GM11168 (cell line): ENCODE measurements at regions not wholly inside any gene's neighbourhood (a gene's known extent, or its start where the extent isn't known, plus 50 kb on each side); places are given as distances from the start of the nearest gene placed in this dataset.

Source experiments
- in situ Hi-C: fragments of 300-500 bp; cut with MboI; formaldehyde crosslinking; loops from one replicate; pipeline ENCODE4 v1.12.0; 2022; ENCODE audit warnings: low sequenced_read_pairs; ENCODE audit not compliant: unreplicated experiment

DNA sequence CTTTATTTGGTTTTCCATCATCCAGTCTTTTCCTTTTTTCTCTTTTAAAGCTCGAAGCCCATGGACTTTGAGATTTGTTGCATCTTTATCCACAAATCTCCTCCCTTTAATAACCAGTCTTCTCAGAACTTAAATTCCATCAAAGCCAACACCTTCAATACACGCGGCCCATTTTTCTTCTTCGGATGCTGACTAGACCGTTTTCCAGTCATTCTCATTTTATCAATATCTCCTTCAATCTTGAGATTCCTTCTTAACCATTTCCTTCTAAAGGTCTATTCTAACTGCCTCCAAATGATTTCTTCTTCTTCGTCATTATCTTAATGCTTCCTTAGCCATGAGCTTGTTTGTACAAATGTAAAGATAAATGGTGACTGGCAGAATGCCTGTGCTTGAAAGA, 173.5 kb downstream of the BAMBI start:
- in situ Hi-C loops: no loop called here

DNA sequence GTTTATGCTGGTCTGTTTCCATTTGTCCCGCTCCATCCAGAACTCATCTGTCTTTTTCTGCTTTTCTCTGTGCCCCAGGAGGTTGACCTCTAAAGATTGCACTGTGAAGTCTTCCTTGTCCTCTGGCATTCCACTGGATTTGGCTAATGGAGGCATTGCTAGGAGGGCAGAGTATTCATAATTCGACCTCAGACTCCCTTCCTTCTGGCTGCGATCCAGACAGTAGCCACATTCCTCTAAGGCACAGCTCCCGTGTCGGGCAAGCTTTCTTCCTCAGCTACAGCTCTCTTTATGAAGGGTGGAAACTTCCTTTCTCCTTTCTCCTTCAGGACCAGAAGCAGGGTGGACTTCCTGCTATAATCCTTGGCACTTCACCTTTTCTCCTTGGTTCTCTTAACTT, 175.9 kb downstream of the BAMBI start:
- in situ Hi-C loops: no loop called here

DNA sequence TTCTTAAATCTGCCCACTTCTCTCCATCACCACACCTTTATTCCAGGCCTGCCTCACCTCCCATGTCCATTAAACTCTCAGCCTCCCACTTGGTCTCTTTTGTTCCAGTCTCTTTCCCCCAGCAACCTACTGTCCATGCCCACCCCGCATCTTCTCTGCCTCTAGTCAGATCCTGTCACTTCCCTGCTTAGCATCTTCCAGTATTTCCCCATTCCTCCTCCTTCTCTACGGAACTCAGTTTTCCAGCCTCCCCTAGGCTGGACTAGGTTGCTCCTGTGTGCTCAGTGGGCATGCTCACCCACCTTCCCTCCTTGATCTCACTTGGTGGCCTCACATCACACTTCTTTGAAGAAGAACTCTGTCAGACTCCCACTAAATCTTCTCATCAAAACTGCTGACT, 179.8 kb downstream of the BAMBI start:
- in situ Hi-C loops: no loop called here

DNA sequence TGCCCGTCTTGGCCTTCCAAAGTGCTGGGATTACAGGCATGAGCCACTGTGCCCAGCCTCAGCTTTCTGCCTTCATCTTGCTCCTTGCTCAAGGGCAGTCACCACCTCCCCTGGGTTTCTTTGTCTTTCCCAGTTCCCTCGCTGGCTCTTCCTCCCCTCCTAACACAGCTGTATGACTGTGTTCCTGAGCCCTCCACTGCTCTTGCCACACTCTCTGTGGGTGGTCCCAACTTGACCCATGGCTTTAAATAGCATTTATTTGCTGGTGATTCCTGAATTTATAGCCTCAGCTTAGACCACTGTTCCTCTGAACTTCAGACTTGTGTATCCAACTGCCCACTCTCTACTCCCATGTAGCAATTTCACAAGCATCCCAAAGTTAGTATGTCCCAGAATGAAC, 181.3 kb downstream of the BAMBI start:
- in situ Hi-C loops: no loop called here

DNA sequence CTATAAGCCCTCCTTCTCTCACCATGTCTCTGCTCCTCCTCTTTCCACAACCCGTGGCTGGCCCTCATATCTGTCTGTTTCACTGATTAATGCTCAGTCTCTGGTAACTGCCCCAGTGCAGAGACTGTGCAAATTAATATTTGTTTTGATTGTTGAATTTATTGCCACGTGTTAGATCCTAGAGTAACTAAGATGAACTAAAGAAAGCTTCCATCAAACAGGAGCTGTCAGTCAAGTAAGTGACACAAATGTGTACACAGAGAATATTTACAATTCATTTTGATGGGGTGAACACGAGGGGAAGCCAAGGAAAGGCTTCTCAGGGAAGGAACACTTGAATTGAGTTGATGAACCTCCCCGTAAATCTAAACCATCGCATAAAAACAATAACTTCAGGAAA, 182.5 kb downstream of the BAMBI start:
- in situ Hi-C loops: no loop called here

DNA sequence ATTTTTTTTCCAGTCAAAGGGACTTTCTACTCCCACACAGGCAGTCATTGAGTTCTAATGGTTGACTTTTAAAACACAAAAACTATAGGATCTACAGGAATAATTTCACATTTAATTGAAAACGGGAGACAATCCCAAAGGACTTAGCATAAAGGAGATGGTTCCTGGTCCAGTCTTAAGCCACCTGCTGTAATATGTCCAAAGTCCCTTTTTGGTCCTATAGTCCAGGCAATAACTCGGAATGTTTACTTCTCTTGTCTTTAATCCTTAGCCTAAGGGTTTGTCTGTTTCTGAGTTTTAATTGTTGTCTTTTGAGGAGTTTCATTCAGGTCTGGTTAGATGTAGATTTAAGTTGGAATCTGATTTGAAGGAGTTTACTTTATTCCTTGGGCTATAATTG, 184.9 kb downstream of the BAMBI start:
- in situ Hi-C loops: no loop called here

DNA sequence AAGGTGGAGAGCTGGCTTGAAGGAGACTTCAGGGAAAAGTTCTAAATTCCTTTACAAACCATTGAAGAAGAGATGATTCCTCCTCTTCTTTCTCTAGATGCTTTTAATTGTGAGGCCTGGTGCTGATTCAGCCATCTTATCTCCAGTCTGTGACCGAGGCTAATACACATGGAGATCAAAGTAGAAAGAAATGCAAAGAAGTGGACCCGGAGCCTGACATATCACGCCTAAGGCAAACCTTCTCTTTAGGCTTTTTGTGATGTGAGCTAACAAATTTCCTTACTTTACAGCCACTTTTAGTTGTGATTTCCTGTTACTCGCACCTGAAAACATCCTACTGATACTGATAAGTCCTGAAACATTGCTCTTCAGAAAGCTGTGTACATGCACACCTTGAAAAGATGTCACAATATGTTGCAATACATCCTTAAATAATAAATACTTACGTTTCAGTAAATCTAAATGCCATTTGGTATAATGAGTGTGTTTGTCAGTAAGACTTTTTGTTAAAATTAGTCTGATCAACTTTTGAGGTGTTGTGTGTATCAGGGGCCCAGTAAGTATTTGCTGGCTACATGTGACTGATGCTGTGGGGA, 192.4 kb downstream of the BAMBI start:
- in situ Hi-C loops: no loop called here

DNA sequence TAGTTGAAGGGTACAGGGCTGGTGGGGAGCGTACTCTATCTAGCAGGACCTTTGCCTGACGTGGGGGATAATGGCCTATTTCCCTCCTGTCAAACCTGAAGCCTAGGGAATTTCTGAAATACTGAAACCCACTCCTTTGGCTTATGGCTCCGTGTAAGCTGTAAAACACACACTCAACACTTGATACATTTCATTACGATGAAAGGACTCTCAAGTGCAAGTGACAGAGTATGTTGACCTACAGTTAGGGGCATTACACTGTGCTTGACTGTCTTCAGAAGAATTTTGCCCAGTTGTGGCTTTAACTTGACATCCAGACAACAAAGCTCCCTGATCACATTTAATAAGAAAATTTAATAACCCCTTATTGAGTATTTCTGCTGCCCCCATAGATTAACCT, 194.3 kb downstream of the BAMBI start:
- in situ Hi-C loops: no loop called here

DNA sequence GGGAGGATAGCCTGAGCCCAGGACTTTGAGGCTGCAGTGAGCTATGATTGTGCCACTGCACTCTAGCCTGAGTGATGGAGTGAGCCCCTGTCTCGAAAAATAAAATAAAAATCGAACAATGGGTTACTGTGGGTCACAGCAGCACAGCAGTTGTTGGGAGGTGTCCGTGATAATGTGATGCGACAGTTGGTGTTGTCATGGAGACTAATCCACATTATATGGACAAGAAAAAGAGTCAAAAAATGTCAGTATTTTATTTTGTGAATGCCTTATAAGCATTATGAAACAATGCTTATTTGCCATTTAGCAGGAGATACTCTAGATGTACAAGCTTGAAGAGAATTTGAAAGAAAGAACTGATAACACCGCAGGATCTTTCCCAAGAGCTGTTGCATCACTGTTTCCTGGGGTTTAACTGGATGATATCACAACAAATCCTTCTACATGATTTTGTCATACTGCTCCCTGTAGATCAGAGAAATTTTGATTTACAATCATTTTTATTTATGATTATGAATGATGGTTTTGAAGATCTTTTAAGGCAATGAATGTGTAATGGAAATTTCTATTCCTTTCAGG, 195.4 kb downstream of the BAMBI start:
- in situ Hi-C loops: no loop called here

DNA sequence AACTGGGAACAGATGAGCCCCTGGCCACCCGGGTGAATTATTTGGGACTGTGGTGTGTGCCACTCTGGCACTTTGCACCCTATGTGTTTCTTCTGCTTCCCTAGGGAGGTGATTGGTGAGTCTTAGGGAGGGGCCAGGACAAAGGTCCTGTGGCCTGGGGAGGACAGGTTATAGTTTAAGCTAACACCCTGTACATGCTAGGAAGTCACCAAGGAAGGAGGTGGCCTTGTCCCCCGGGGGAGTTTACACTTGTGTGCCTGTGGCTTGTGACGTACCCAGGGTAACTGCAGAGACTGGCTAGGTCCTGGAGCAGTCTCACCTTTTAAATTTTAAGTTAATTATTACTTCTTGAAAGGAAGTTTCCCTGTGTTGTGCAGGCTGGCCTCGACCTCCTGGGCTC, 196.2 kb downstream of the BAMBI start:
- in situ Hi-C loops: no loop called here

DNA sequence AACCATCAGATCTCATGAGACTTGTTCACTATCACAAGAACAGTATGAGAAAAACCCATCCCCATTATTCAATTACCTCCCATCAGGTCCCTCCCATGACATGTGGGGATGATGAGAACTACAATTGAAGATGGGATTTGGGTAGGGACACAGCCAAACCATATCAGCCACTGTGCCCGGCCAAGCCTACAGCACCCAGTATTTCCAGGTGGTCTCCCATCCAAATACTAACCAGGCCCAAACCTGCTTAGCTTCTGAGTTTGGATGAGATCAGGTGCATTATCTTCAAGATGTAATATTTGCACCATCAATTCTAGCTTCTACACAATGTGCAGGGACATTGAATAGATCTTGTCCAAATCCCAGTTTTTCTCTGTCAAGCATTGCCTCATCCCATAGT, 196.9 kb downstream of the BAMBI start:
- in situ Hi-C loops: no loop called here

DNA sequence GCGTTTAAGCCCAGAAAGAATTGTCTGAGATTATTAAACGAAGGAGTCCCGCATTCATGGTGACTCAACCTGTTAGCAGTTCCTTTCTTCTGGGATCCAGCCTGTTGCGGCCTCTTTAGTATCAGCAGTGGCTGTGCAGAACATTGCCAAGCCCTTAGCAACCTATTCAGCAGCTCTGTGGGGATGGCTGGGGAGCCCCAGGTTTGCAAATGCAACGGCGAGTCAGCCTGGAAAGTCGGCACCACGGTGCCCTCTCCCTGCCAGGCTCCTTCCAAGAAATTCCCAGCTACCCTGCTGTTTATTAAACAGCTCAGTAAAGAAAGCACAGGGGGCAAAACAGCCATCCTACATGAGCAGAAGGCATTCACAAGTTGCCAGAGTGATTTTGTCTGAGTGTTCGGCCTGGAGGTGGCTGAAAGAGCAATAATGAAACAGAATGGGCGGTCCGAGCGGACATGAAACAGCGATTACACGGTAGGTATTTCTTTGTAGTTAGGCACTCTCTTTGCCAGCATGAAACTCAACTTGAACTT, 198.3 kb downstream of the BAMBI start:
- in situ Hi-C loops: no loop called here

DNA sequence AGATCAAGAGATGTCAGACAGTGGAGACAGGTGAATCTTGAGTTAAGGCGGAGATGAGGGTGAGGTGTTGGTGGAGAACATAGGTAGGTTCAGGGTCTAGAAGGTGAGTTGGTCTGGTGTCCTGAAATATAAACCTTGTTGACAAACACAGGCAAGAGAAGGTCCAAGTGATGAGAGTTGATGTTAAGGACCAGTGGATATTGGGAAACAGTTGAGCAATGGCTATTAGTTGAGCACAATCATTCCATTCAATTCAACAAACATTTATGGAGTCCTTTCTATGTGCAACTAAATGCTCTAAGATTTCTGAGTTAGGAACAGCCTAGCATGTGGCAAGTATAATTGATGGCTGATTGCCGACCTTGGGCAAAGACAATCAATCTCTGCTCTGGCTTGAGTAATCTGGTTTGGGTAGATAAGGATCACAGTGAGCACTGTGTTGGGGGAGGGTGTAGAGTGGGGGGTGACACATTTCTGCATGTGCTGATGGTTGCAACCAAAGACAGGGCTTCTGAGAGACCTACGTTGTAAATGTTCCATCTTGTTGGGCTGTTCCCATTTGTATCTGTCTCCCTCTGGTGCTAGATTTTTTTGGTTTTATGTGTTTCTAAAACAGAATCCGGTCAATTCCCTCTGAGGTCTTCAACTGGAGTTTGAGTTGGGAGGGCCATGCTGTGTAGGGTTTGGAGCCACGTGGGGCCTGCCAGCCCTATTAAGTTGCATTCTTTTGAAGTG, 201.1 kb downstream of the BAMBI start:
- in situ Hi-C loops: no loop called here

DNA sequence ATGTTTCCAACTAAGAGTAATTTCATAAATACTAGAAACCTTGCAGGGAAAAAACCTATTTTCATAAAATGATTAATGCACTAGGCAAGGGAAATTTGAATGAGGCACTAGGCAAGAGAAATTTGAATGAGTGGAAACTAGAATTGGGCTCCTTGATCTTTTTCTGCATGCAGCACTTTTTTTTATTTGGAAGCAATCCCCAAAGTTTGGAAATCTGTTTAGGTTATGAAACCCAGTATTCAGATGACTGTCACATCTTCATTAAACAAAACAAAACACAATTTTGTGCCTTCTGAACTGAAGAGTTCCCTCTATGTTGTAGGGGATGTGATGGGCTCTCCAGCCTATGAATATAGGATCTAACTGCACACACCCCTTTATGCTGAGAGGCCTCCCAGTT, 201.9 kb downstream of the BAMBI start:
- in situ Hi-C loops: no loop called here

DNA sequence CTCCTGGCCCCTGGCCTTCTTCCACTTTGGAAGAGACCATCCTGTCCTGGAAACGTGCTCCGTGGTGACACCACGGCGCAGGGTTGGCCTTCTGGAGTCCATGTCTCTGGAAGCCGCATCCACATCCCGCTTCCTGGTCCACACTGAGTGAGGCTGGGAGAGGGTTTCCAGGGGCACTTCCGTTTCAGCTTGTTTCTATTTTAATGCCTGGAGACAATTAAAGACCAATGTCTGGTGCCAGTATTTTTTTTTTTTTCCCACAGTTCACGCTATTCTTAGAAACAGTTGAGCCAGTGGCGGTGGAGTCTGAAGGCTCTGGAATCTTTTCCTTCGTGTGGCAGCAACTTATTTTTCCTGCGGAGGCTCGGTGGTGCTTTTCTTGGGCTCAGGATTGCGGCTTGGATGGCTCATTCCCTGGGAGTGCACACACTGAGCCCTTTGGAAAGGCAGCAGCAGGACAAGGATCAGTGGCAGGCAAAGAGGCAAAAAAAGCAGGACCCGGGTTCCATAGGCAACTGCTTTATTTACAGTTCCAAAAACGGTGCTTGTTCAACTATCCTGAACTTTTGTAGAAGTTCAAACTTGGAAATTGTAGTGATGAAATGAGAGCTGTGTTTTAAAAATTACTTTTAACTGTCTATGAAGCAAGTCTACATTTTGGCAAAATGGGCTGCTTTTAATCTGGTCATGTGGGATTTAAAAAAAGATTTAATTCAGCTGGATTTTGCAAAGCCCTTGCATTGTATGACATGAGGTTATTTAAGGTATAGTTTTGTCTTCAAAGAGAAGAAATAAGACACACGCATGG, 202.8 kb downstream of the BAMBI start:
- in situ Hi-C loops: no loop called here

DNA sequence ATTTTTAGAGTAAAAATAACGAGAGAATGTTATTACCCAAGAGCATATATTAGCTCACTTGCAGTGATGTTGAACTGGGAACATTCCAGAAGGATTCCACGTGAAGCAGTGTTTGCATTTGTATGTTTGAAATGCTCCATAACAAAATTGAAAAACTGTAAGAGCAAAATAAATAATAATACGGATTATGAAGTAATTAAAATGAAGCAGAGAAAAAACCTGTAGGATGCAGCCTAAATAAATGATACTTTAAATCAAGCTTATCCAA, 203.3 kb downstream of the BAMBI start:
- in situ Hi-C loops: no loop called here

DNA sequence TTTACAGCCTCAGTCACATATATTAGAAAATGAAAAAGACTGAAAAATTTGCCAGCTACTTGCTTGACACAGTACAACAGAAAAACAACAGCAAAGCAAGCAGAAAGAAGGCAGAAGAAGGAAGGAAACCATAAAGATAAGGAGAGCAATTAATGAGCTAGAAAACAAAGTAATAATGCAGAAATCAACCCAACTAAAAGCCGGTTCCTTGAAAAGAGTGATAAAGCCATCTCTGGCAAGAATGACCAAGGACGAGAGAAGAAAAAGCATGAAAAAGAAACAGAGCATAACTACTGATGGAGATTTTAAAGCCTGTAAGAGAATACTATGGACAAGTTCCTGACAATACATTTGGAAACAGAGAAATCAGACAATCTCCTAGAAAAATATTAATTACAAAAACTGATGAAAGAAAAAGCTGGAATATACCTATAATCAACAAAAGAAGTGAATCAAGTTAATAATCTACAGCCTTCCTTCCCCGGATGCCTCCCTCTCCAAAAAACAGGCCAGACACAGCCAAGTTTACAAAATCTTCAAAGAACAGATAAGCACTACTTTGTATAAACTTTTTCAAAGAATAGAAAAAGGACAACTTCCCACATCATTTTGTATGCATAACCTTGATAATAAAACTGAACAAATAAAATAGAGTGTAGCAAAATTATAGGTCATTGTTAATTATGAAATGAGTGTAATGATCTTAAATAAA, 204.0 kb downstream of the BAMBI start:
- in situ Hi-C loops: no loop called here

DNA sequence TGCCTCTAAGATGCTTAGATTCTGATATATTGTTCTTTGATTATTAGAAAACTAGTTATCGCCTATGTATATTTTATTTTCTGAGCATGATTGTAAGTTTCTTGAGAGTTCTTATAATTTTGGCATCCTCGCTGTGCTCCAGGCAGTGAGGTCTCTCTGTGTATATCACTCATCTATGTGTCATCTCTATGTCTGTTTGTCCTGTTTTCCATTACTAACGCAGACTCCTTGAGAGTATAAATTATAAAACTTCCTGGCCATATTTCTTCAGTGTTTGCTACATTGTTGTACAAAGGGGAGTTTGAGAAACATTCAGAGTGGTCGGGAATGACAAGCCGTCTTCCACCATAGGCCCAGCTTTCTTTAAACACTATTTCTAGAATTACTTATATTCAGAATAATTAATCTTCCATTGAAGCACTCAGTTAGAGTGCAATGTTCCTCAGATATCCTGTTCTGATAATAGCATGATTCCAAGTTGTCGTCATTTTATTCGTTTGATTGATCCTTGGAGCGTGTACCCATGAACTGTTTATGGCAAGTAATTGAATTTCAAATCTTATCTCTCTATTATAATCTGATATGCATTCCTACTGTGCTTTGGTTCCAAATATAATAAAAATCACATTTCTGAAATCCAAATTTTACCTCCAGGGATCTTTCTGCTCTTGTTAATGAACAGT, 206.6 kb downstream of the BAMBI start:
- in situ Hi-C loops: no loop called here

DNA sequence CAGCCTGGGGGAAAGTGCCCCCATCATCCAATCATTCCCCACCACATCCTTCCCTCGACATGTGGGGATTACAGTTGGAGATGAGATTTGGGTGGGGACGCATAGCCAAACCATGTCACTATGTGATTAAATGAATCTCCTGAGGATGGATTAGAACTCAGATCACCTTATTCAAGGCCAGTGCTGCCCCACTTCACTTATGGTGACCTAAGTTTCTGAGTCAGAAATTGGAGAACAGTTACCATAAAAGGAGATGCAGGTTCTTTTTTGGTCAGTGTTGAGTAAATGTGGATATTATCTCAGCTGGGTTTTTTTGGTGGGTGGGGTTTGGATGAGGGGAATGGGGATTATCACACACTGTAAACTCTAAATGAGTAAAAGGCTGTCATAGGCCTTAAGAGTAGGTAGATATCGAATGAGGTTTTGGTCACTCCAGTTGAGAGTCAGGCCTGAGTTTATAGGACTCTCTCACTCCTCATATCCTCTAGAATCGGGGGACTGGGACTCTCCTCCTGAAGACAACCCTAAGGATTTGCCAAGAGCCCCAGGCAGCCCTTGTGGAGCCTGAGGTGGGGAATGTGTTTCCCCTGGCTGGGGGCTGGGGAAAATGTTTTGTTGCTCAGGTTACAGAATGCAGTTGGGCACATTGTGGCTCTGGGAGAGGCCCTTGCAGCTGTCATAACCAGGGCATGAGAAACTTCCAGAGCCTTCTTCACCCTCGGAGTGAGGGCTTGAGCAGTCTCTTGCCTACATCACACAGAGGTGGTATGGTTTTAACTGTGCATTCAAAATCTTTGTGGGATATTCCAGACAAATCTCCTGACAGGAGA, 213.0 kb downstream of the BAMBI start:
- in situ Hi-C loops: no loop called here
